DMS114 treated with DMSO at 0.1 percent for 48 hours (cell line): ENCODE measurements at regions not wholly inside any gene's neighbourhood (a gene's known extent, or its start where the extent isn't known, plus 50 kb on each side); places are given as distances from the start of the nearest gene placed in this dataset.
"Not testable (repeated sequence)": the region's sequence is repeated elsewhere in the genome, so short reads cannot be mapped to it uniquely, and the experiment has no call there.

Experiments
- DNase-seq: peaks from one replicate; lab custom pipeline; 2025; ENCODE audit not compliant: unreplicated experiment; lab: John Stamatoyannopoulos, UW

DNA sequence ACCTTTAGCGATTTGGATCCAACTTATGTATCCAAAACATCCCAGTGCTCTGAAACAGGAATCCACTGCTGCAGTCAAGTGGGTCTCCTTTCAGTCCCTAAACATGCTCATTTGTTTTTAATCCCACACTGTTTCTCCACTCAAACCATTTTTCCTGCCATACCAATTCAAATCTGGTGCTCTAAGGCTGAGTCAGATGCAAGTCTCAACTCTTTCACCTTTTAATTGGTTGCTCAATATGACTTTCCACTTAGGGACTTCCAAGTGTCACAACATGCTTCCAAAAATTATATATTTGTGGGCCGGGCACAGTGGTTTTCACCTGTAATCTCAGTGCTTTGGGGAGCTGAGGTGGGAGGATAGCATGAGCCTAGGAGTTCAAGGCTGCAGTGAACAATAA, 113.4 kb upstream of the TANK start:
- no peak for DNase-seq

DNA sequence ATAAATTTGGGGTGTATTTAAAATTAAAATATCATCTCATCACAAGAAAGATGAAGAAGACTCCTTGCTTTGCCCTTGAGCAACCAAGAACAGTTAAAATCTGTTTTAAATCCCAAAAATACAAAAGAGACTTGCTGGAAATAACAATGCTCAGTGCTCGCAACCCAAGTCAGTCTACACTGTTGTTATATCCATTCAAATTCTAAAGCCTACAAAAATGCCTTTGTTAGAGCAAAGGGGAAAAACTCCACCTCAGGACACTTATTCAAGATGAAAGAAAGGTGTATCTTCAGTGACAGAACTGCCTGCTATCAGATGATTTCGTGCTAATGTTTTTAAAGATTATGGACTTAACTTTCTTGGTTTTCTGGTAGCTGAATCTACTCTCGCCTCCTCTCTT, 111.9 kb upstream of the TANK start:
- no peak for DNase-seq

GRCh38 chr2:161049559-161049958, 110.7 kb upstream of the TANK start:
- no peak for DNase-seq

DNA sequence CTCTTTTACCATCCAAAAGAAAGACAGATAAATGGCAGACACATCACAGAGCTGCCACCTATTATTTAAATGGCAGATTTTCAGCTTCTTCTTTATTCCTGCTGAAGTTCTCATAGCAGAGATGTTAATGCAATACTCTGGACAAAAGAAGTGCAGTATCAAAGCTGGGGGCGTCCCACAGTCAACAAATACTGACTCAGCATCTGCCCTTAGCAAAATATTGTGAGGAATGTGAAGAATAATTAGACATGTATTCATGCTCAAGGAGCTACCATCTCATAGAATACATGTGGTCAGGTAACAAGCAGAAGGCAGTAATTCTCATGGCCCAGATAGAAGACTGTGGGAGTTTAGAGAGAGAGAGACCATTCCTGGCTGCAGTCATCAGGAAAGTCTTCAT, 108.0 kb upstream of the TANK start:
- DNase-seq = no peak

DNA sequence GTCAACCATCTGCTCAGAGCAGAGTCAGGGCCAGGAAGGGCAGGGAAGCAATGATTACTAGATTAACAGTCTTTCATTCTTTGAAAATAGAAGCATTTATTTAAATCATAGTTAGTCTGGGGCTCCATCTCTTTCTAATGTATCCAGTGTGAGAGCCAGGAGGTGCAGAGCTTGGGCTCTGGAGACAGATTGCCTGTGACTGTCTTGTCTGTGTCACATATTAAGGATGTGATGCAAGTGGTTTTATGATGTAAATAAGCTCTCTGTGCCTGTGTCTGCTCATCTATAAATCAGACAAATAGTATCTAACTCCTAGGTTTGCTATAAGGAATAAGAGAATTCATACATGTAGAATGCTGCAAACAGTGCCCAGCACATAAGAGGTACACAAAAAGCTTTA, 104.9 kb upstream of the TANK start:
- DNase-seq = no peak

DNA sequence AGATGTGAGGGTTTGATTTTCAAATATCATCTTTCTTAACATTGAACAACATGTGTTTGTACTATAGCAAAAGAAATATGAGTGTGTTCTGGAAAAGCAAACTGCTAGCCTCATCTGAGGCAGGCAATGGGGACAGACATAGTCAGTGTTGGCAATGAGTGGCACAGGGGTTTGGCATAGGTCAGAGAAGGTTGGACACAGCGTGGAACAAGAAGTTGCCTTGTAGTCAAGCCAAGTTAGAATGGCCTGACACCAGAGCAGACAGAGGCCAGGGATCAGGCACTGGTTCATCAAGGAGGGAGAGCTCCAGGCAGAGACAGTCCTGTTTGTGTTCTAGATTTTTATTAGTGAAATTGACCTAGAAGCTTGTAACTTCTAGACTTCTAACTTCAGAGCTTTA, 100.8 kb upstream of the TANK start:
- DNase-seq = no peak

- no peak for DNase-seq
These were observed 98.4 kb upstream of the TANK start for GRCh38 chr2:161061786-161062185.

- DNase-seq = peak; percentile 17
These were observed 96.9 kb upstream of the TANK start for GRCh38 chr2:161063157-161063945.

DNA sequence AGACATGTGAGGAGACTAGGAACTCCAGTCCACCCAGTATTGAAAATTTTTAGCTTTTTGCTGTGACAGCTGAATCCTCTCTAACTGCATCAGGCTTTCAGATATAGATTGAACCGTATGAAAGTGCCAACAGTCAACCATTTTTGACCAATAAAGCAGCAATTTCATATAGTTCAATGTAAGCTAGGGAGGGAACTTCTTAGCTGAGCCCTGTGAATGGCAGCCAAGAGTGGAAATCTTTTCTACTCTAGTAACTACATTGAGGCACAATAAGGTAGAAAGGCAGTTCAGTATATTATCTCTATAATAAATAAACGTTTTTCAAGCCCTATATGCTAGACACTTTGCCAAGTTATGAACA, 96.3 kb upstream of the TANK start:
- no peak for DNase-seq

DNA sequence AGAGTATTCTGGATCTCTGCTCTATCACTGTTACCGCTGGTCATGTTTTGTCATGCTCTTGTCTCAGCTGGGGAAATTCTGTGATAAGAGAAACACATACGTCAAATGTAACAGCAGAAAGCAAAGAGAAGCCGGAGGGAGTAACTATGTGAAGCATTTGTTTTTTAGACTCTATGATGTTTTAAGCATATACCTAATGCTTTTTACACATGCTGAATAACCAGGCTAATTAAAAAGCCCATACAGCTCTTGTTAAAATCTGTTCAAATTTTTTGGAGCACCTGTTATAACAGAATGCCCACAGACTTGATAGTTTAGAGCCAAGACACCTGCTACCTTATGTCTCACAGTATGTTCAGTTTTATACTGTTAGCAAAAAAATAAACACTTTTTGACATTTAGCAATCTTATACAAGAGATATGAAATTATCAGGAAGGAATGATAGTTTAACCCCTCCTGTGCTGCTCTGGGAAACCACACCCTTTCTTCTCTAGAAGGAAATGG, 92.3 kb upstream of the TANK start:
- DNase-seq = no peak

DNA sequence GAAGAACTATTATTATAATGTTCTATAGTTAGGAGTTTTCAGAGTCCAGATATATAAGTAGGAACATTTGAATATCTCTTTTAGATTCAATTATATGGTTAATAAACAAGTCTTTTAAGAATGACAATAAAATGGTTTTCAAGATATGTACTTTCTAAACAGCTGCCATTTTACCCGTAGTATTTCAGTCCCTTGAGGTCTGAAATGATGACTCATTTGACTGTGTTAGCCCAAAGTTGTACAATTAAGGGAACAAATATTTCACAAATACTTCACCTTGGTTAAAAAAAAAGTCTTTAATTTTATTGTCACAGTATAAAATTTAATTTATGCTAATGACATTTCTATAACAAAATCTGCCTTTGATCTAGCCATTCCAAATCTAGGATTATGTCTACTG, 91.6 kb upstream of the TANK start:
- no peak for DNase-seq

GRCh38 chr2:161070693-161071479, 89.3 kb upstream of the TANK start:
- no peak for DNase-seq

GRCh38 chr2:161072436-161072835, 87.8 kb upstream of the TANK start:
- not testable (repeated sequence) for DNase-seq

DNA sequence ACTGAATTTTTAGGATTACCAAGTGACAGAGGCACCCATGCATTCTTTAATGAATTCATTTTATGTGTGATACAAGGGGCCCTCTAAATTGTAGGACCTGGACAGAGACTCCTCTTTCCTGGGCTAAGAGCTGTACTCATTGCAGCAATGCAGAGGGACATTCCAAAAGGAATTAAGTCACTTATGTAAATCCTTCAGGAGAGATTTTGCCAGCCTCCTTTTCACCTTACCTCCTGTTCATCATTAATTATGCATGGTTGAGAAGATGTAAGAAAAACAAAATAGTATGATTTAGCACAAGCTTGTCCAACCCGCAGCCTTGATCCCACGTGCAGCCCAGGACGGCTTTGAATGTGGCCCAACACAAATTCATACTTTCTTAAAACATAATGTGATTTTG, 84.5 kb upstream of the TANK start:
- DNase-seq = no peak

DNA sequence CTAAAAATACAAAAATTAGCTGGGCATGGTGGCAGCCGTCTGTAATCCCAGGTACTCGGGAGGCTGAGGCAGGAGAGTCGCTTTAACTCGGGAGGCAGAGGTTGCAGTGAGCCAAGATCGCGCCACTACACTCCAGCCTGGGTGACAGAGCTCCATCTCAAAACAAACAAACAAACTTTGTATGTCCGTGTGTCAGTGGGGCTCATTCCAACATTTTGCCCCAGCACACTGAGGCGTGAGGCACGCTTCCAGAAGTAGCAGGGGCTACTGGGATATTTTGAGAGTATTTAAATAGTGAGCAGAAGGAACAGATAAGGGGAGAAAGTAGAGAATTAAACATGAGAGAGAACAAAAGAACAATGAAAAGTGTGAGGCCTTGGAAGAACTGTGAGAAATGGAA, 83.3 kb upstream of the TANK start:
- no peak for DNase-seq

DNA sequence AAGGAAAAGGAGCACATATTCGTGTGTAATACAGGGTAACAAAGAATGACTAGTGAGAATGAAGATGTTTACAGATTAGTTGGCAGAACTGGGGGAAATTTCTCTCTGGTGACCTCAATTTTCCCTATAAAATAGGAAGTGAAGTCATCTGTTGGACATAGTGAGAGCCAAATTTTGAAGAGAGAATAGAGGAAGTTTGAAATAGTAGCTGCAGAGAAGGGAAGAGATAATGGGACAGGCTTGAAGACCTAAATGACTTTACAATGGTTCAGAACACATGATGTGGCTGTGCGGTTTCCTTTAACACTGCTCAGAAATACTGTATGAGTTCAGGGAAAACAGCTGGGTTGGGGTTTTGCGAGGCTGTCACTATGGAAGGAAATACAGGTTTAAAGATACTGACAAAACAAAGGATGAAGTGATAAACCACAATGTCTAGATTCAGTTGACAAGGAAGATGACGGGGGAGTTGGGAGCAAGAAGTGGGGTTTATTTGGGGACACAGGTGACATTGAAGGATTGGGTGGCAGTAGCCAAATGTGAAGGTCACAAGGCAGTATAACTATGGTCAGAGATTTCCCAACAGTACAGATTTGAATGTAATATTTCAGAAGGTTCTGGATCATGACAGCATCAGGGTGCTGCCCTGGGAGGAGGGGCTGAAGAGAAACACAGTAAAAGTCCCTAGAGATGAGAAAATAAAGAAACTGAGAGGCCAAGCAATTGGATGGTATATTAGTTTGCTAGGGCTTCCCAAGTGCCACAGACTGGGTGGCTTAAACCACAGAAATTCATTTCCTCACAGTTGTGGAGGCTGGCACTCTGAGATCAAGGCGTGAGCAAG, 82.6 kb upstream of the TANK start:
- DNase-seq = no peak

DNA sequence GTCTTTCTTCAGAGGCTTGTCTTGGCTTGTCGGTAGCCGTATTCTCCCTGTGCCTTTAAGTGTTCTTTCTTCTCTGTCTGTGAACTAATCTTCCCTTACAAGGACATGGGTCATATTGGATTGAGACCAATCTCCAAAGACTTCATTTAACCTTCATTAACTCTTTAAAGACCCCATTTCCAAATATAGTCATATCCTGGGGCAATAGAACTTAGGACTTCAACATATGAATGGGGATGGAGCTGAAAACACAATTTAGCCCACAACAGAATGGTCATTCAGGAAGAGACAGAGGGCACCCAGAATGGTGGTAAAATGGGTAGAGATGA, 82.1 kb upstream of the TANK start:
- no peak for DNase-seq

GRCh38 chr2:161085149-161085548, 75.1 kb upstream of the TANK start:
- no peak for DNase-seq

DNA sequence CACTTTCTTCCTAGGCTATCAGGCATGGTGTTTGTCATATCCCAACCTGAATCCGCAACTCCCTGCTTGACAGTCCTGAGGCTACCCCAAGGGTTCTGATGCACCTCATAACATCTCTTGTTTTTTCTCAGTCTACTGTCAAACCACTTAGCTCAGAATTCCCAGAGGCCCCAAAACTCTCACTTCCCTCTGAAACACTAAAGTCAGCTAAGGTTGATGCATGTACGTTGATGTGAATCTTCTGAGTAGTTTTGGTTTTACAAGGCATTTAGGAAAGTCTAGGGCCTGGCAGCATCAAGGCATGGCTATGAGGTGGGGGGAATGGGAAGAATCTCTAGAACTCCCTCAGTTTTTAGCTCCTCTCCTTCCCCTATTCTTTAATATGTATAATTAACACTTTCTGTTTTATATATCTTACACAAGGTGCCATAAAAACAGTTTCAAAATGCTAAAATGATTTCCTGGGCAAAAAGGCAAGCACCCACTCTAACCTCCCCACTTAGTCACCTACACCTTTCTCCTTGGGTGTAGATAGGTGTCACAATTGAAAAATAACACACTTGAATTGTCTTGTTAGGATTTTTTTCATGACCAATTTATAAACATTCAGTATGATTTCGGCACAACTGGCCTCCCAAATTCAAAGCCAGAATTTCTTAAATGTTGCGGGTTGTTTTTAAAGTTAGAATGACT, 71.4 kb upstream of the TANK start:
- no peak for DNase-seq

- no peak for DNase-seq
These were observed 69.8 kb upstream of the TANK start for GRCh38 chr2:161090411-161090810.

DNA sequence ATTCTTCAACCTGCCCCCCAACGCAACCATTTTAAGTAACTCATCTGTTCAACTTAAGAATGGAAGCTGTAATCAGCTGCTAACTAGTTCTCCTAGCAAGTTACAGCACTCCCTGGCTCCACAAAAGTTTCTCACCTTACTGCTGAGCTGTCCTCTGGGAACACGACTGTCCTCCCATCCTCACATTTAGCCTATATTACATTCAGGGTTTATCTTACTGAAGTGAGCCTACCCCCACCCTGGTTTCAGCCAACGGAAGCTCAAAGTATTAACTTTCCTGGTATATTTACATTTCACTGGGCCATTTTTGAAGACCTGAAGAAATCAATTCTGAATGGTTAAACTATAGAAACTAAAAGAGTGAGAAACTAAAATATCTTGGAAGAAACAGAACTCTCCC, 64.9 kb upstream of the TANK start:
- DNase-seq = no peak
